Caco-2 (cell line): ENCODE measurements at regions not wholly inside any gene's neighbourhood (a gene's known extent, or its start where the extent isn't known, plus 50 kb on each side); places are given as distances from the start of the nearest gene placed in this dataset.

Experiments used
- BruUV-seq: library from RNA; stranded (reverse); fragments of 400-500 nt; replicated peaks from 2 replicates; lab custom pipeline; 2021; lab: Mats Ljungman, UMichigan
- CTCF ChIA-PET: fragments of 300-600 bp; sonication (Branson Sonifier 250); formaldehyde crosslinking; loops from one replicate; lab custom pipeline; 2022; ENCODE audit warnings: antibody characterized with exemption; lab: Charles Lee
- POLR2A ChIA-PET: fragments of 300-600 bp; sonication (Branson Sonifier 250); formaldehyde crosslinking; loops from one replicate; lab custom pipeline; 2022; ENCODE audit warnings: antibody characterized with exemption; lab: Charles Lee
- DNase-seq, 2 experiments: peaks; one replicate each; pipeline versions ENCODE4 v3.0.0 to v3.0.0-alpha.2; 2020 to 2022
- H3K27me3 ChIP-seq: replicated peaks from 2 replicates; pipeline ENCODE4 v1.6.0; 2011; ENCODE audit warnings: low read length; ENCODE audit not compliant: control insufficient read depth, insufficient read depth
- H3K36me3 ChIP-seq: 2 replicates; pipeline ENCODE4 v1.5.1; 2011; ENCODE audit warnings: low read length; ENCODE audit not compliant: control insufficient read depth, insufficient read depth
- H3K4me1 ChIP-seq: fragments of 250-450 bp; sonication (Bioruptor Pico); 2 replicates; pipeline ENCODE4 v1.5.1; 2020; ENCODE audit warnings: mild to moderate bottlenecking
- H3K4me3 ChIP-seq: 2 replicates; pipeline ENCODE4 v1.5.1; 2011; ENCODE audit warnings: low read depth, mild to moderate bottlenecking, control low read depth, low read length
- H3K9me3 ChIP-seq: fragments of 250-450 bp; sonication (Bioruptor Pico); 2 replicates; pipeline ENCODE4 v1.5.1; 2020; ENCODE audit warnings: mild to moderate bottlenecking, moderate library complexity
- H3K27ac Mint-ChIP-seq: one replicate; pipeline ENCODE4 v1.8.0; 2022; ENCODE audit warnings: mixed read lengths; ENCODE audit not compliant: unreplicated experiment
- H3K27me3 Mint-ChIP-seq: one replicate; pipeline ENCODE4 v1.8.0; 2022; ENCODE audit warnings: mixed read lengths; ENCODE audit not compliant: insufficient read depth, unreplicated experiment
- H3K36me3 Mint-ChIP-seq: one replicate; pipeline ENCODE4 v1.8.0; 2022; ENCODE audit warnings: mild to moderate bottlenecking, mixed read lengths; ENCODE audit not compliant: insufficient read depth, unreplicated experiment
- H3K4me1 Mint-ChIP-seq: one replicate; pipeline ENCODE4 v1.8.0; 2022; ENCODE audit warnings: low read depth, mixed read lengths; ENCODE audit not compliant: unreplicated experiment
- H3K4me3 Mint-ChIP-seq: one replicate; pipeline ENCODE4 v1.8.0; 2022; ENCODE audit warnings: mild to moderate bottlenecking, moderate library complexity, mixed read lengths; ENCODE audit not compliant: unreplicated experiment
- H3K9me3 Mint-ChIP-seq: one replicate; pipeline ENCODE4 v1.8.0; 2022; ENCODE audit warnings: mixed read lengths; ENCODE audit not compliant: unreplicated experiment
- CTCF ChIP-seq, 2 experiments: fragments of 200-600 bp in 1 of 2; IDR thresholded peaks; 1 replicate in 1 of 2; 2 replicates in 1 of 2; pipeline versions ENCODE4 v1.5.1 to v1.8.0; 2011 to 2022; ENCODE audit warnings: antibody characterized with exemption in 1 of 2, control low read depth in 1 of 2, inconsistent platforms in 1 of 2, low read depth in 1 of 2, low read length in 1 of 2, mild to moderate bottlenecking in 1 of 2, moderate library complexity in 1 of 2; ENCODE audit not compliant: insufficient read depth in 1 of 2, severe bottlenecking in 1 of 2, unreplicated experiment in 1 of 2
- intact Hi-C: fragments of 100-400 bp; cut with micrococcal nuclease; formaldehyde crosslinking; loops from one replicate; pipeline ENCODE4 v1.10.0; 2022; ENCODE audit not compliant: unreplicated experiment

DNA sequence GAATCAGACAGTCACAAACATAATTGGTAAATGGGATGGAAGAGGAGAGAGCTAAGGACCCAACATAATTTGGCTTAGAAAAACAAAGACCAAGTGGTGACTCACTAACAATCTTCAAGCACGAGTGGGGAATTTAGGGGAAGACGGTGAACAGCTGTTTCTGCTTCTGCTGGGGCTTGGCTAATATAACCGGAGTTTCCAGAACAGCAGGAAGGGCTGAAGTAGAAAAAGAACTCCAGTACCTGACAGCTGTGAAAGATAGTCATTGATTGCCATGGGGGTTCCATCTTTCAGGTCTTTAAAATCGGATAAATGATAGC, 290.9 kb upstream of the LDB2 start:
- no peak for TF ChIP-seq CTCF (IDR thresholded peaks at IDR 0.05; ENCODE audit: insufficient read depth in 1 of 2, low read depth in 1 of 2, low read length in 1 of 2, severe bottlenecking in 1 of 2, unreplicated experiment in 1 of 2)
- Histone ChIP-seq H3K27me3 (no peaks in the 10 kb centered on the region), H3K4me3 (no peak overlapping the region), H3K36me3 (no peaks in the 10 kb centered on the region), H3K4me1 (no peaks in the 10 kb centered on the region), H3K9me3 (no peaks in the 10 kb centered on the region)
- ChIA-PET POLR2A (no interaction called here), CTCF (no interaction called here)
- intact Hi-C loops = no loop called here
- no peaks in the 10 kb centered on the region for H3K36me3 Mint-ChIP-seq
- no TSS peak for BruUV-seq
- DNase-seq = no peak
- H3K4me1 Mint-ChIP-seq = no peaks in the 10 kb centered on the region
- no peak overlapping the region for H3K27ac Mint-ChIP-seq
- H3K4me3 Mint-ChIP-seq = no peak overlapping the region
- H3K27me3 Mint-ChIP-seq = peaks cover 4% of the 10 kb centered on the region
- H3K9me3 Mint-ChIP-seq = no peaks in the 10 kb centered on the region

- no TSS peak for BruUV-seq
- Mint-ChIP-seq H3K4me3 (no peak overlapping the region), H3K27ac (no peak overlapping the region), H3K4me1 (no peaks in the 10 kb centered on the region), H3K27me3 (peaks cover 4% of the 10 kb centered on the region), H3K9me3 (no peaks in the 10 kb centered on the region), H3K36me3 (no peaks in the 10 kb centered on the region)
- POLR2A ChIA-PET = no interaction called here
- intact Hi-C loops = no loop called here
- TF ChIP-seq CTCF (IDR thresholded peaks at IDR 0.05; ENCODE audit: insufficient read depth in 1 of 2, low read depth in 1 of 2, low read length in 1 of 2, severe bottlenecking in 1 of 2, unreplicated experiment in 1 of 2) = no peak
- Histone ChIP-seq H3K36me3 (no peaks in the 10 kb centered on the region), H3K4me3 (no peak overlapping the region), H3K9me3 (no peaks in the 10 kb centered on the region), H3K4me1 (no peaks in the 10 kb centered on the region), H3K27me3 (no peaks in the 10 kb centered on the region)
- no peak for DNase-seq
- CTCF ChIA-PET = no interaction called here
Observed at GRCh38 chr4:17188547-17189400, 290.3 kb upstream of the LDB2 start.

- Mint-ChIP-seq H3K9me3 (no peaks in the 10 kb centered on the region), H3K27ac (no peak overlapping the region), H3K27me3 (peaks cover 4% of the 10 kb centered on the region), H3K4me3 (no peak overlapping the region), H3K4me1 (no peaks in the 10 kb centered on the region), H3K36me3 (no peaks in the 10 kb centered on the region)
- no peak for DNase-seq
- no TSS peak for BruUV-seq
- CTCF ChIA-PET = no interaction called here
- intact Hi-C loops = no loop called here
- POLR2A ChIA-PET = no interaction called here
- Histone ChIP-seq H3K36me3 (no peaks in the 10 kb centered on the region), H3K4me1 (no peaks in the 10 kb centered on the region), H3K9me3 (no peaks in the 10 kb centered on the region), H3K4me3 (no peak overlapping the region), H3K27me3 (no peaks in the 10 kb centered on the region)
- no peak for TF ChIP-seq CTCF (IDR thresholded peaks at IDR 0.05; ENCODE audit: insufficient read depth in 1 of 2, low read depth in 1 of 2, low read length in 1 of 2, severe bottlenecking in 1 of 2, unreplicated experiment in 1 of 2)
Observed at GRCh38 chr4:17188125-17188524, 289.7 kb upstream of the LDB2 start.
